EL (cell line): ENCODE measurements at regions not wholly inside any gene's neighbourhood (a gene's known extent, or its start where the extent isn't known, plus 50 kb on each side); places are given as distances from the start of the nearest gene placed in this dataset.
"Not testable (repeated sequence)": the region's sequence is repeated elsewhere in the genome, so short reads cannot be mapped to it uniquely, and the experiment has no call there.

Experiments used
- DNase-seq: peaks from one replicate; pipeline ENCODE4 v3.0.0-alpha.2; 2016

GRCh38 chr4:13989501-13989900 is 362.0 kb upstream of the BOD1L1 start:
- peak; percentile 72 for DNase-seq

GRCh38 chr4:13990596-13991589 is 363.4 kb upstream of the BOD1L1 start:
- DNase-seq, result peak; percentile 35

GRCh38 chr4:13992041-13992440 is 364.5 kb upstream of the BOD1L1 start:
- DNase-seq, result no peak

GRCh38 chr4:13992975-13993520 is 365.5 kb upstream of the BOD1L1 start:
- DNase-seq, result no peak

- DNase-seq, result no peak
Measured at GRCh38 chr4:13994016-13994415, 366.5 kb upstream of the BOD1L1 start.

- no peak for DNase-seq
Measured at GRCh38 chr4:13998850-13999445, 371.4 kb upstream of the BOD1L1 start.

GRCh38 chr4:14000091-14000814 is 372.7 kb upstream of the BOD1L1 start:
- peak; percentile 30 for DNase-seq

GRCh38 chr4:14002331-14002730 is 374.8 kb upstream of the BOD1L1 start:
- DNase-seq, result not testable (repeated sequence)

- DNase-seq, result no peak
Measured at GRCh38 chr4:14008494-14008893, 381.0 kb upstream of the BOD1L1 start.

GRCh38 chr4:14018191-14018853 is 390.8 kb upstream of the BOD1L1 start:
- DNase-seq, result no peak

- peak; percentile 43 for DNase-seq
Measured at GRCh38 chr4:14022456-14022855, 394.9 kb upstream of the BOD1L1 start.

GRCh38 chr4:14023036-14023435 is 395.5 kb upstream of the BOD1L1 start:
- DNase-seq, result peak; percentile 57

- DNase-seq, result no peak
Measured at GRCh38 chr4:14023896-14024295, 396.4 kb upstream of the BOD1L1 start.

GRCh38 chr4:14025111-14025510 is 397.6 kb upstream of the BOD1L1 start:
- no peak for DNase-seq

- DNase-seq, result no peak
Measured at GRCh38 chr4:14025891-14026290, 398.4 kb upstream of the BOD1L1 start.

GRCh38 chr4:14028862-14029261 is 401.3 kb upstream of the BOD1L1 start:
- no peak for DNase-seq

GRCh38 chr4:14035076-14035475 is 407.6 kb upstream of the BOD1L1 start:
- DNase-seq, result no peak

- no peak for DNase-seq
Measured at GRCh38 chr4:14043203-14043602, 415.7 kb upstream of the BOD1L1 start.

GRCh38 chr4:14046642-14047041 is 419.1 kb upstream of the BOD1L1 start:
- DNase-seq, result no peak

- DNase-seq, result no peak
Measured at GRCh38 chr4:14047840-14048239, 420.3 kb upstream of the BOD1L1 start.

- peak; percentile 4 for DNase-seq
Measured at GRCh38 chr4:14049946-14050345, 422.4 kb upstream of the BOD1L1 start.

- no peak for DNase-seq
Measured at GRCh38 chr4:14053291-14053690, 425.8 kb upstream of the BOD1L1 start.

- peak; percentile 9 for DNase-seq
Measured at GRCh38 chr4:14054391-14054790, 426.9 kb upstream of the BOD1L1 start.
